ENCODE measurements at regions not wholly inside any gene's neighbourhood (a gene's known extent, or its start where the extent isn't known, plus 50 kb on each side); places are given as distances from the start of the nearest gene placed in this dataset.

- no peak for TF ChIP-seq POLR2AphosphoS5 (IDR thresholded peaks at IDR 0.05; ENCODE audit: low read depth)
Observed at GRCh38 chr22:48376936-48377712, 1450.5 kb downstream of the BRD1 start (continued).

GRCh38 chr22:48376428-48376827 is 1451.2 kb downstream of the BRD1 start:
- Mint-ChIP-seq H3K36me3 (ENCODE audit: low read depth) (no peaks in the 10 kb centered on the region), H3K4me3 (no peak overlapping the region), H3K27ac (no peak overlapping the region), H3K9me3 (peaks cover under 1% of the 10 kb centered on the region; the same call in 1 of the 3 replicates), H3K27me3 (ENCODE audit: insufficient read depth, low read depth, poor library complexity) (peaks cover 16% of the 10 kb centered on the region), H3K4me1 (peaks cover 34% of the 10 kb centered on the region)
- no peak overlapping the region for H3K27ac ChIP-seq (ENCODE audit: low read depth)
- peak; percentile 26 for DNase-seq (ENCODE audit: low spot score)
- no peak overlapping the region for H3K4me2 ChIP-seq
- H3K27me3 ChIP-seq (ENCODE audit: insufficient read depth), result no peaks in the 10 kb centered on the region
- ATAC-seq, result peak; percentile 69
- H3F3A ChIP-seq (replicated peaks; ENCODE audit: low read depth), result no peaks in the 10 kb centered on the region
- no peaks in the 10 kb centered on the region for H3K79me2 ChIP-seq (replicated peaks; ENCODE audit: insufficient read depth)
- no peaks in the 10 kb centered on the region for H3K9me2 ChIP-seq (ENCODE audit: insufficient read depth)
- H2AFZ ChIP-seq, result no peak overlapping the region
- H3K4me1 ChIP-seq (ENCODE audit: insufficient read depth), result no peaks in the 10 kb centered on the region
- no peak for TF ChIP-seq REST (IDR thresholded peaks at IDR 0.05; ENCODE audit: unreplicated experiment)
- TF ChIP-seq ZNF462 (CRISPR knock-in tag; IDR thresholded peaks at IDR 0.05), result no peak
- no peaks in the 10 kb centered on the region for H3K36me3 ChIP-seq (ENCODE audit: insufficient read depth)
- no peak overlapping the region for H3K4me3 ChIP-seq
- H4K20me1 ChIP-seq (replicated peaks; ENCODE audit: insufficient read depth), result no peaks in the 10 kb centered on the region

All from GM23338 (cell line).